OCI-LY7 (cell line): ENCODE measurements at regions not wholly inside any gene's neighbourhood (a gene's known extent, or its start where the extent isn't known, plus 50 kb on each side); places are given as distances from the start of the nearest gene placed in this dataset.

Experiments used
- EZH2phosphoT487 ChIP-seq: fragments of 200-600 bp; sonication (generic); IDR thresholded peaks from 2 replicates; pipeline ENCODE4 v1.6.1; 2018; ENCODE audit warnings: low read depth, borderline replicate concordance, mild to moderate bottlenecking, mixed run types, antibody characterized with exemption, low read length, moderate library complexity, mixed read lengths
- TF ChIP-seq, protein P1 (sequence below): fragments of 200-600 bp; sonication (generic); conservative IDR thresholded peaks from 2 replicates; pipeline ENCODE4 v1.5.1; 2014; ENCODE audit warnings: mild to moderate bottlenecking, antibody characterized with exemption, low read length, moderate library complexity, mixed read lengths

DNA sequence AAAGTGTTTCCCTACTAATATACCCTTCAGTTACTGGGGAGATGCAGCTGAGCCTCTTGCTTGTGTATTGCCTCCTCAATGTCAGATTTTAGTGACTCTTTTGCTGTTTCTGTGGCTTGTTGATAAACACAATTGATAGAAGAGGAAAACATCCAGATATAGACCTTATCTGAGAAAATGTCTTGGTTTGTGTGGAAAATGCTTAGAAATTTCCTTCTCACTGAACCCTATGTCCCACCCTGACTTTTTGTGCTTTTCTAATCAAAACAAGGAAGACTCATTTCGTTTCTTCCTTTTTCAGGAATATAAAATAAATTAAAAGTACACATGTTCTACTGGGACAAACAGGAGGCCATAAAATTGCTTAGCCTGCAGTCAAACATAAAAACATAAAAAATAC is 257.5 kb downstream of the PHF14 start:
- TF ChIP-seq, protein P1, sequence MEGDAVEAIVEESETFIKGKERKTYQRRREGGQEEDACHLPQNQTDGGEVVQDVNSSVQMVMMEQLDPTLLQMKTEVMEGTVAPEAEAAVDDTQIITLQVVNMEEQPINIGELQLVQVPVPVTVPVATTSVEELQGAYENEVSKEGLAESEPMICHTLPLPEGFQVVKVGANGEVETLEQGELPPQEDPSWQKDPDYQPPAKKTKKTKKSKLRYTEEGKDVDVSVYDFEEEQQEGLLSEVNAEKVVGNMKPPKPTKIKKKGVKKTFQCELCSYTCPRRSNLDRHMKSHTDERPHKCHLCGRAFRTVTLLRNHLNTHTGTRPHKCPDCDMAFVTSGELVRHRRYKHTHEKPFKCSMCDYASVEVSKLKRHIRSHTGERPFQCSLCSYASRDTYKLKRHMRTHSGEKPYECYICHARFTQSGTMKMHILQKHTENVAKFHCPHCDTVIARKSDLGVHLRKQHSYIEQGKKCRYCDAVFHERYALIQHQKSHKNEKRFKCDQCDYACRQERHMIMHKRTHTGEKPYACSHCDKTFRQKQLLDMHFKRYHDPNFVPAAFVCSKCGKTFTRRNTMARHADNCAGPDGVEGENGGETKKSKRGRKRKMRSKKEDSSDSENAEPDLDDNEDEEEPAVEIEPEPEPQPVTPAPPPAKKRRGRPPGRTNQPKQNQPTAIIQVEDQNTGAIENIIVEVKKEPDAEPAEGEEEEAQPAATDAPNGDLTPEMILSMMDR, result no peak
- TF ChIP-seq EZH2phosphoT487, result no peak
